SU-DHL-6 (cell line): ENCODE measurements at regions not wholly inside any gene's neighbourhood (a gene's known extent, or its start where the extent isn't known, plus 50 kb on each side); places are given as distances from the start of the nearest gene placed in this dataset.

ENCODE experiments used
- CTCF ChIP-seq: fragments of 200-600 bp; sonication (generic); IDR thresholded peaks from one replicate; pipeline ENCODE4 v1.5.1; 2017; ENCODE audit warnings: antibody characterized with exemption, mild to moderate bottlenecking, low read length, moderate library complexity; ENCODE audit not compliant: insufficient read depth, poor library complexity, severe bottlenecking
- EZH2phosphoT487 ChIP-seq: fragments of 200-600 bp; sonication (generic), shearing (Covaris generic); conservative IDR thresholded peaks from 2 replicates; pipeline ENCODE4 v1.6.1; 2018; ENCODE audit warnings: mild to moderate bottlenecking, antibody characterized with exemption, low read length, moderate library complexity, mixed read lengths

- TF ChIP-seq CTCF (no peak), EZH2phosphoT487 (no peak)
These were observed 604.8 kb downstream of the BNC2 start for GRCh38 chr9:16265688-16266087.
